ENCODE measurements at regions not wholly inside any gene's neighbourhood (a gene's known extent, or its start where the extent isn't known, plus 50 kb on each side); places are given as distances from the start of the nearest gene placed in this dataset.
"Not testable (repeated sequence)": the region's sequence is repeated elsewhere in the genome, so short reads cannot be mapped to it uniquely, and the experiment has no call there.

DNA sequence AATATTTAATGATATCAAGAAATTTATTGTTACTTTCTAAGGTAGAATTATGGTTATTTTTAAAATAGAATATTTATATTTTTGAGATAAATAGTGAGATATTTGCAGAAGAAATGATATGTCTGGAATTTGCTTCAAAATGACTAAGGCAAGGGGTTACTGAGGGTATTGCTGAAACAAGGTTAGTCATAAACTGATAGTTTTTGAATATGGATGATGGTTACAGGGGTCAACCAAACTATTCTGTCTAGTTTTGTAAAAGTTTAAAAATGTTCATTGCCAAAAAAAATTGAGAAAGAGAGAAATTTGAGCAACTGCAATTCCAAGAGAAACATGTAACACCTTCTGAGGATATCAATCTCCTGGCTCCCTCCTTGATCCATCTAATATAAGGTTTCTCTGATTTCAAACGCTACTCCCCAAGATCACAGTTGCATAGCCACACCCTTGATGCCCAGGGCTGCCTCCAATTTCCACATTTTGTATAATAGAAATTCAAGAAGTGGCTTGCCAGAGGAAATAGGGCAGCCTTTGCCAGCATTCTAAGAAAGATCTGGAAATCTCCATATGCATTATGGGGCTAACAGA is 159.4 kb upstream of the NAMPT start:
- DNase-seq: no peak
- Mint-ChIP-seq H3K9me3 (peaks cover 27% of the 10 kb centered on the region), H3K27me3 (peaks cover 8% of the 10 kb centered on the region), H3K4me3 (no peak overlapping the region), H3K36me3 (ENCODE audit: low read depth) (no peaks in the 10 kb centered on the region), H3K27ac (no peak overlapping the region), H3K4me1 (peaks cover 5% of the 10 kb centered on the region)
- intact Hi-C loops (cut with micrococcal nuclease): no loop called here

DNA sequence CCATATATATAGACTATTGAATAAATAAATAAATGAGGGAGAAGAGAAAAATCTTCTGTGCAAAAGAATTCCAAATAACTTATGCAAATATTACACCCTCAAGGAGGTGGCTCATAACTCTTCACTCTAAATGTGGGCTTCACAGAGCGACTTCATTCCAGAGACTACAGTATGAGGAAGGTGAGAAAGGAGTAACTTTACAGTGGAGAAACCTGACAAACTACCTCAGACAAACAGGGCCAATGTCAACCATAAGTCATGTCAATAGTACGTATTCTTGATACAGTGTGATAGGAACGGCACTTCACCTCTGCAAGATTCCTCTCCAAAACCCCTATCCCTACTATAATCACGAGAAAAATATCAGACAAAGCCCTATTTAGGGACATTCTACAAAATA is 158.4 kb upstream of the NAMPT start:
- Mint-ChIP-seq H3K4me1 (peaks cover 5% of the 10 kb centered on the region), H3K27me3 (peaks cover 8% of the 10 kb centered on the region), H3K9me3 (peaks cover 28% of the 10 kb centered on the region), H3K36me3 (ENCODE audit: low read depth) (no peaks in the 10 kb centered on the region), H3K27ac (no peak overlapping the region), H3K4me3 (no peak overlapping the region)
- intact Hi-C loops (cut with micrococcal nuclease): no loop called here
- no peak for DNase-seq

DNA sequence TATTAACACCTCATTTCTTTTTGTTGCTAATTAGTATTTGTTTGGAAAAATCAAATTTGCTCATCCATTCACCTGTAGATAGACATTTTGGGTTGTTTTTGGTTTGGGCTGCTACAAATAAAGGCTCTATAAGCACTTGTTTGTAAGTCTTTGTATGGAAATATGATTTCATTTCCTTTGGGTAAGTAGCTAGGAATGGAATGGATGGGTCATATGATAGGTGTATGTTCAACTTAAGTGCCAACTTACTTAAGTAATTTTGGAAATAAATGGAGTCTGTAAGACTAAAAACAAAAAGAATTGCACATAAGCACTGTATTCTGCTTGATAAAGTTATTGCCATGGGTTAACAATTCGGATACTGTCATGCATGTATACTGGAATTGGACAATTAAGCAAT is 157.7 kb upstream of the NAMPT start:
- H3K9me3 Mint-ChIP-seq: peaks cover 24% of the 10 kb centered on the region
- no peak for DNase-seq
- intact Hi-C loops (cut with micrococcal nuclease): no loop called here
- H3K27ac Mint-ChIP-seq: no peak overlapping the region
- H3K27me3 Mint-ChIP-seq: peaks cover 8% of the 10 kb centered on the region
- H3K4me3 Mint-ChIP-seq: no peak overlapping the region
- peaks cover 5% of the 10 kb centered on the region for H3K4me1 Mint-ChIP-seq
- no peaks in the 10 kb centered on the region for H3K36me3 Mint-ChIP-seq (ENCODE audit: low read depth)

DNA sequence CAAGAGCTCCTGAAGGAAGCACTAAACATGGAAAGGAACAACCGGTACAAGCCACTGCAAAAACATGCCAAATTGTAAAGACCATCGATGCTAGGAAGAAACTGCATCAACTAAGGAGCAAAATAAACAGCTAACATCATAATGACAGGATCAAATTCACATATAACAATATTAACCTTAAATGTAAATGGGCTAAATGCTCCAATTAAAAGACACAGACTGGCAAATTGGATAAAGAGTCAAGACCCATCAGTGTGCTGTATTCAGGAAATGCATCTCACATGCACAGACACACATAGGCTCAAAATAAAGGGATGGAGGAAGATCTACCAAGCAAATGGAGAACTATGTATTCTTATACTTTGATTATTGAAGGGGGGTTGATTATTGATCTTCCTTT is 156.6 kb upstream of the NAMPT start:
- H3K4me3 Mint-ChIP-seq; DNase-seq; intact Hi-C loops (cut with micrococcal nuclease); H3K27me3 Mint-ChIP-seq; H3K4me1 Mint-ChIP-seq; H3K27ac Mint-ChIP-seq; H3K36me3 Mint-ChIP-seq (ENCODE audit: low read depth): not testable (repeated sequence)
- peaks cover 24% of the 10 kb centered on the region for H3K9me3 Mint-ChIP-seq

DNA sequence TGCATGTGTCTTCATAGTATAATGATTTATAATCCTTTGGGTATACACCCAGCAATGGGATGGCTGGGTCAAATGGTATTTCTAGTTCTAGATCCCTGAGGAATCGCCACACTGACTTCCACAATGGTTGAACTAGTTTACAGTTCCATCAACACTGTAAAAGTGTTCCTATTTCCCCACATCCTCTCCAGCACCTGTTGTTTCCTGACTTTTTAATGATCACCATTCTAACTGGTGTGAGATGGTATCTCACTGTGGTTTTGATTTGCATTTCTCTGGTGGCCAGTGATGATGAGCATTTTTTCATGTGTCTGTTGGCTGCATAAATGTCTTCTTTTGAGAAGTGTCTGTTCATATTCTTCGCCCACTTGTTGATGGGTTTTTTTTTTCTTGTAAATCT is 152.2 kb upstream of the NAMPT start:
- intact Hi-C loops (cut with micrococcal nuclease); H3K4me1 Mint-ChIP-seq; H3K27me3 Mint-ChIP-seq; H3K36me3 Mint-ChIP-seq (ENCODE audit: low read depth); H3K27ac Mint-ChIP-seq; H3K4me3 Mint-ChIP-seq; DNase-seq: not testable (repeated sequence)
- H3K9me3 Mint-ChIP-seq: peaks cover 20% of the 10 kb centered on the region

DNA sequence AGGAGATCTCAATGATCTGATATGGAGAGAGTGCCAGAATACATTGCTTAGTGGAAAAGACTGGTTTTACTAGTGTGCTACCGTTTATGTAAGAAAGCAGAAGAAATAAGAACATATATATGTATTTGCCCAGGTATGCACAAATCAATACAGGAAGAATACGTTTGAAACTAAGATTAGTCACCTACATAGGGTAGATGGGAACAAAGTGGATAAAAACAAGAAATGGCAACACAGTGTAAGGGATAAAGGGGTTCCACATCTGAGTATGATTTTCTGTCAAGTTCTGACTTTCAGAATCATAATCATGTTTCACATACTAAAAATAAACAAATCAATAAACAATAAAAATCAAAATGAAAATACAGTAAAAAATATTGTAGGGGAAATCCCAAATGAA is 148.6 kb upstream of the NAMPT start:
- Mint-ChIP-seq H3K4me3 (no peak overlapping the region), H3K36me3 (ENCODE audit: low read depth) (no peaks in the 10 kb centered on the region), H3K9me3 (peaks cover 12% of the 10 kb centered on the region), H3K27ac (no peak overlapping the region), H3K27me3 (no peaks in the 10 kb centered on the region), H3K4me1 (peaks cover 18% of the 10 kb centered on the region)
- intact Hi-C loops (cut with micrococcal nuclease): no loop called here
- no peak for DNase-seq

DNA sequence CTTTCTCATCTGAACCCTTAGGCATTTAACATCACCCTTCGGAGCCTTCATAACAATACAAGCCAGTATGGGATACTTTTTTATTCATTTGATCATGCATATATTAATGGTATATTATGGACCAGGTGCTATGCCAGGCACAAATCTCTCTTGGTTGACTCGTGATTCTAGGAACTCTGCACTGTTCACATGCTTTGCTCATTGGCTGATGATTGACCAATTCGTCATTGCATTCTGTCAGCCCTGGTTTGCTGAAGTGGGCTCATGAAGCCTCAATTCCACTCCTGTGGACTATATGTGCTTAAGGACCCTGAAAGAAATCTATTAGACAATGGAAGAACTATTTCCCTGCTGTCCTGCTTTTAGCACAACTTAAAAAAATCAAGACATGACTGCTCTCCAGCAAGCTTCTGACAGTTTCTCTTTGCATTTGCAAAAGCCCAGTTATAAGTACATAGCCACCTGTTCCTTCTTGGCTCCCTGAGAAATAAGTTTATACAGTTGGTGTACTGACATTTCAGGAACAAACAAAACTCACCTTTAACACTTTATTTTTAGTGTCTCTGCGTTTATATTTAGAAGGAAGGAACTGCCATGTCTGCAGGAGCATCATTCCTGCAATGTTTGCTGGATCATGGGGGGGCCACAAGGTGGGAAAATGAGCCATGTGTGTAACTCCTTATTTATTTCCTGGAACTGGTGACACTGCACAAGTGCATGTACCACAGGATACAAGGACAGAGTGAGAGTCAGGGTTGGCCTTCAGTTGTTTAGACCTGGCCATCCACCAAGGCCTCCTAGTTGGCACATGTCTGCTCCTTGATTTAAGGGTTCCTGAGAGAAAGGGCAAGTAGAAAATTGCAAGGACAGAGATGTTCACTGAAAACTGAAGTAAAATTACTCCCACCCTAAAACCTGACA is 146.0 kb upstream of the NAMPT start:
- no peak for DNase-seq
- intact Hi-C loops (cut with micrococcal nuclease): no loop called here
- Mint-ChIP-seq H3K27ac (no peak overlapping the region), H3K4me1 (peaks cover 30% of the 10 kb centered on the region), H3K9me3 (peaks cover 9% of the 10 kb centered on the region), H3K27me3 (no peaks in the 10 kb centered on the region), H3K4me3 (no peak overlapping the region), H3K36me3 (ENCODE audit: low read depth) (no peaks in the 10 kb centered on the region)

DNA sequence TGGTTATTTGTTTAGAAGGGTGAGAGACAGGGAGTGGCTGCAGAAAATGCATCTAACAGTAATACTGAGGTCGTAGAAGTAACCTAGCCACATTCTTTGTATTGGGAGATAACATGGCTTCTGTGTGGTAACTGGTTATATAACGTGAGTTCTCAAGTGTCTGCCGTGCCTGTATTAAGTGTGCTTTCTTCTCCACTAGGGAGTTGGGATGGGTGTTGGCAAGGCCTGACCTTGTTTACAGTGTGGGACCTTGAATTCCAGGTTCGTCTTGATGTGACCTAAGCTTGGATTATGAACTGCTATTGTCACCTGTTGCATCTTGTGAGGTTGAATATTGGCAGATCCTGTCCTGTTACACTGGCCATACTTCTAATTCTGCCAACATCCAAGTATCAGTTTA is 145.3 kb upstream of the NAMPT start:
- Mint-ChIP-seq H3K9me3 (peaks cover 9% of the 10 kb centered on the region), H3K4me3 (no peak overlapping the region), H3K27me3 (no peaks in the 10 kb centered on the region), H3K4me1 (peaks cover 37% of the 10 kb centered on the region), H3K27ac (no peak overlapping the region), H3K36me3 (ENCODE audit: low read depth) (no peaks in the 10 kb centered on the region)
- no peak for DNase-seq
- intact Hi-C loops (cut with micrococcal nuclease): no loop called here

DNA sequence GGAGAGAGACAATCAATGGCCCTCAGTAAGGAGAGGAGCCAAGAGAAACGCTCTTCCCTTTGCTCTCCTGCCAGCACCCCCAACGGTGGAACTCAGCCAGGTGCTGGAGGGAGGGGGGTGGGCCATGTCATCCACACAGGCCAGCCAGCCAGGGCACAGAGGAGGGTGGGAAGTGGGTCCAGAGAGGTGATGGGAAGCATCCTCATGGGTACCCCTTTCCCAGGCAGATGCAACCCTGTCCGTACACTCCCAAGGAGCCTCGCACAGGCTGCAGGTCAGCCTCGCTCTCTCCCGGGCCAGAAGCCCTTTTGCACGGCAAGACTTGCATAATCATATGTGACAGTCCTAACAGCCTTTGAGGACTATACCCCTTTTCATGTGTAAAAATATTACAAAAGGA is 142.0 kb upstream of the NAMPT start:
- intact Hi-C loops (cut with micrococcal nuclease): loop anchor here (5.0 to 10.0 kb wide), 4 partner anchors 290 to 902 kb away; partner anchors contain the start of genes PIK3CG and PUS7
- no peaks in the 10 kb centered on the region for H3K9me3 Mint-ChIP-seq
- peaks cover 61% of the 10 kb centered on the region for H3K4me1 Mint-ChIP-seq
- DNase-seq: no peak
- peak overlapping the region; percentile 96 for H3K27ac Mint-ChIP-seq
- no peaks in the 10 kb centered on the region for H3K36me3 Mint-ChIP-seq (ENCODE audit: low read depth)
- H3K4me3 Mint-ChIP-seq: no peak overlapping the region
- H3K27me3 Mint-ChIP-seq: no peaks in the 10 kb centered on the region

DNA sequence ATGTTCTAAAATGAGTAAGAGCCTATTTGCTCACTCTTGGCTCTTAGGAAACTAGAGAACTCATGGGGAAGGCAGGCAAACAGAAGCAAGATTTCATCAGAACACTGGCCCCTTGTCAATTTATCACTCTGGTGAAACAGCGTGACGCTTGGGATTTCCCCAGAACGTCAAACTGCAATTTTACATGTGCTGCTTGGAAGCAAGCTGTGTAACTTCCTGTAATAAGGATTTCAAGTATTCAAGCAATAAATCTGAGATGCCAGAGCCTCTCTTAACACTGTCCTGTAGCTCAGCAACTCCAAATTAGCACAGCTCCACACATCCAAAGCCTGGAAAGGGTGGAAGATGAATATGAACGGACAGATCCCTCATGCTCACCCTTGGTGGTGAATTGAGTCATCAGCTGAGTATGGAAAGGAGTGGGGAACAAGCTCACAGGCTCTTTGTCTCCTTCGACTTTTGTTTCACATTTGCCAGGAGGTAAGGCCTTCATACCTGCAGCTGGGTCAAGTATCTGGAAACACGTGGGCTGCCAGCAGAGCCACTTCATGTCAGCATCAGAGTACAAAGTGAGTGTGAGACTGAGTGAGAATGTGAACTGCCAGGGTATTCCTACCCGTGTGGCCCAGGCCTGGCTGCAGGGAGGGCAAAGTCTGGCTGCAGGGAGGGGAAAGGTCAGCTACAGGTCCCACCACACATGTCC is 140.4 kb upstream of the NAMPT start:
- peak overlapping the region; percentile 96 for H3K27ac Mint-ChIP-seq
- peak overlapping the region; percentile 74 for H3K4me3 Mint-ChIP-seq
- peaks cover 4% of the 10 kb centered on the region for H3K9me3 Mint-ChIP-seq
- DNase-seq: peak; percentile 88
- H3K4me1 Mint-ChIP-seq: peaks cover 74% of the 10 kb centered on the region
- H3K27me3 Mint-ChIP-seq: no peaks in the 10 kb centered on the region
- H3K36me3 Mint-ChIP-seq (ENCODE audit: low read depth): no peaks in the 10 kb centered on the region
- intact Hi-C loops (cut with micrococcal nuclease): loop anchor here (1.0 to 10.0 kb wide), 11 partner anchors 20 to 900 kb away; partner anchors contain the start of genes HBP1, PIK3CG and PUS7

DNA sequence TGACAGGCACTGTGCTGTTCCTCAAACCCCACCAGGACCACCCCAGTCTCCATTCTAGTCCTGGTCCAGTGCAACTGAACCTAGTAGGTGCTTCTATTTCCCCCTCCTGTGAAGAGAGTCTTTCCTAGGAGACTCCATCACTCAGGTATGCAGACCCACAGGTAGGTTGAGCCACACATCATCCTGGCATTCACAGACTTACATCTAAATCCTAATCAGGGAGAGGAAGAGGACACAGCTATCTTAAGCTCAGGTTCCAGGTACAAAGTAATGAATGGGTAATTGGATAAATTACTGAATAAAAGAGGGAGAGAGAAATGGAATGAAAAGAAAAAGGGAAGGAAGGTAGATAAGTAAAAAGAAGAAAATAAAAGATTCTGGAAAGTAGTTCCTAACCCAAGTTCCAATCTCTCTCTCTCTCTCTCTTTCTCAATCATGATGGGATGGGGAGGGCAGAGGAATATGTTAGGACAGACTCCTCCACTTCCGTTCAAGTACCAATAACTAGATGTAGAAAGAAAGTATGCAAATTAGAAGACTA is 139.8 kb upstream of the NAMPT start:
- peaks cover 74% of the 10 kb centered on the region for H3K4me1 Mint-ChIP-seq
- peak overlapping the region; percentile 96 for H3K27ac Mint-ChIP-seq
- intact Hi-C loops (cut with micrococcal nuclease): loop anchor here (1.0 to 10.0 kb wide), 11 partner anchors 19 to 900 kb away; partner anchors contain the start of genes HBP1, PIK3CG and PUS7
- no peaks in the 10 kb centered on the region for H3K27me3 Mint-ChIP-seq
- DNase-seq: no peak
- peaks cover 4% of the 10 kb centered on the region for H3K9me3 Mint-ChIP-seq
- H3K36me3 Mint-ChIP-seq (ENCODE audit: low read depth): no peaks in the 10 kb centered on the region
- H3K4me3 Mint-ChIP-seq: peak overlapping the region; percentile 74

DNA sequence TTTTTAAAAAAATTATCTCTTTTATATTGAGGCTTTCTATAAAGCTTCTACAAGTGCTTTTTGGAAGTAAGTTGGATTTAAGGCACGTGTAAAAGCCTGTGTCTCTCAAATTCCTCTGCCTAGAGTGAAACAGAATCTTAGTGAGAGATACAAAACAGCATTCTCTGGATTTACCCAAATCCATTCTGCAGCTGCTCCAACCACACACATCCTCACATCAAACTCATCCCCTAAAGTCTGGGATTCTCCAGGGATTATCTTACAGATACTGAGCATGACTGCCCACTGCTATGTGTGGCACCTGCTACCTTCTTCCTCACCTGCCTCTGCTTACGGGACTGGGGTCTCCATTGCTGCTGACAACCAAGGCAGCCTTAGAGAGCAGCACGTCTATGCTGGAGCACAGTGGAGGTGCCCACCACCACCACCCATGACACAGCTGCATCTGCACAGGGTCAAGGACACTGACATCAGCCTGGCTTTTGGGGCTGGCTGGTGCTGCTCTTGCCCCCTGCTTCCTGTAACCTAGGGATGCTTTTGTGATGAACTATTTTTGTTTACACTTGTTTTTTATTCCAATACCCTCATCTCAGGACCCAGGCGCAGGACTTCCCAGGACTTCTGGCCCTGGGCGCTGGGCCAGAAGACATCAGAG is 139.2 kb upstream of the NAMPT start:
- H3K4me1 Mint-ChIP-seq: peaks cover 75% of the 10 kb centered on the region
- H3K27ac Mint-ChIP-seq: peak overlapping the region; percentile 96
- peaks cover 4% of the 10 kb centered on the region for H3K9me3 Mint-ChIP-seq
- intact Hi-C loops (cut with micrococcal nuclease): loop anchor here (2.0 to 10.0 kb wide), 4 partner anchors 39 to 899 kb away; partner anchors contain the start of genes HBP1 and PUS7
- H3K27me3 Mint-ChIP-seq: no peaks in the 10 kb centered on the region
- H3K36me3 Mint-ChIP-seq (ENCODE audit: low read depth): no peaks in the 10 kb centered on the region
- peak overlapping the region; percentile 74 for H3K4me3 Mint-ChIP-seq
- peak; percentile 52 for DNase-seq

DNA sequence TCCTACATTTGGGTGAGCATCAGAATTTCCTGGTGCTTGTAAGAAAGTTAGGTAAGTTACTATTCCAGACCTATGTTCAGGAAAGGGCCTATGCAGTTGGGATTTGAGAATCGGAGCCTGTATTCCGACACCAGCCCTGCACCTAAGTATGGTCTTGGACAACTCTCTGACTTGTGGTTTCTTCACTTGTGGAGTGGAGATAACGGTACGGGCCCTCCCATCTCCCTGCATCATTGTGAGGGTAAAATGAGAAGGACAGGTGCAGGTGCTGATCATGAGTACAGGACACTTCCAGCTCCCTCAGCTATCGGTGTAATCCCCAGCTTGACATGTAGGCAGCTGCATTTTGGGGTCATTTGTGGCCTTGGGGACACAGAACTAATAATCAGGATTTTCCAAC is 138.3 kb upstream of the NAMPT start:
- no peak for DNase-seq
- Mint-ChIP-seq H3K27ac (peak overlapping the region; percentile 22), H3K36me3 (ENCODE audit: low read depth) (no peaks in the 10 kb centered on the region), H3K27me3 (no peaks in the 10 kb centered on the region), H3K9me3 (peaks cover 4% of the 10 kb centered on the region), H3K4me1 (peaks cover 83% of the 10 kb centered on the region), H3K4me3 (no peak overlapping the region)
- intact Hi-C loops (cut with micrococcal nuclease): loop anchor here (10.0 kb wide), 1 partner anchor 898 kb away; the partner anchor contains the start of gene PUS7
